ENCODE measurements at regions not wholly inside any gene's neighbourhood (a gene's known extent, or its start where the extent isn't known, plus 50 kb on each side); places are given as distances from the start of the nearest gene placed in this dataset.

- intact Hi-C loops (cut with micrococcal nuclease) (no loop called here), dilution Hi-C loops (cut with MboI; ENCODE audit: extremely low pct_ligation_motif_present, low sequenced_read_pairs) (no loop called here)
- POLR2A ChIA-PET: no interaction called here
- peak; percentile 47 for DNase-seq (ENCODE audit: low read depth, low spot score)
- H3K9ac ChIP-seq (replicated peaks; ENCODE audit: extremely low read depth, insufficient read depth, low read length): no peak overlapping the region
- no peaks in the 10 kb centered on the region for H3K9me1 ChIP-seq (replicated peaks; ENCODE audit: control insufficient read depth, extremely low read depth, insufficient read depth, low read length)
- no peak overlapping the region for H3K4me2 ChIP-seq (ENCODE audit: insufficient read depth, low read length)
- CTCF ChIA-PET: no interaction called here
- peak overlapping the region; percentile 5 for H2AFZ ChIP-seq (ENCODE audit: low read depth, low read length)
- BruUV-seq (replicated peaks): no TSS peak
- H3K36me3 ChIP-seq (ENCODE audit: control insufficient read depth in 2 of 2, extremely low read depth in 1 of 2, insufficient read depth in 2 of 2, low read length in 2 of 2): no peaks in the 10 kb centered on the region
- peak; percentile 79 for FAIRE-seq
- no peaks in the 10 kb centered on the region for H4K20me1 ChIP-seq (replicated peaks; ENCODE audit: control insufficient read depth, extremely low read depth, insufficient read depth, low read length)
- H3K27me3 ChIP-seq (ENCODE audit: control insufficient read depth in 2 of 2, insufficient read depth in 2 of 2, low read length in 2 of 2): no peaks in the 10 kb centered on the region
- H3K27ac ChIP-seq (ENCODE audit: insufficient read depth, low read depth, low read length): no peak overlapping the region
- H3K4me3 ChIP-seq (replicated peaks in 1 of 3; ENCODE audit: insufficient read depth in 1 of 3, low read depth in 1 of 3, low read length in 3 of 3): no peak overlapping the region
- H3K9me3 ChIP-seq (replicated peaks; ENCODE audit: control insufficient read depth, insufficient read depth, low read length): no peaks in the 10 kb centered on the region
- H3K79me2 ChIP-seq (ENCODE audit: control insufficient read depth, insufficient read depth, low read length): no peaks in the 10 kb centered on the region
- peak; percentile 23 for TF ChIP-seq JUN (IDR thresholded peaks at IDR 0.05; ENCODE audit: borderline replicate concordance, insufficient read depth, insufficient read length, low read depth)
- peak; percentile 38 for TF ChIP-seq GATA2 (IDR thresholded peaks at IDR 0.05; ENCODE audit: insufficient read depth, insufficient read length, low read depth, low read length)
- TF ChIP-seq EZH2 (IDR thresholded peaks at IDR 0.05; ENCODE audit: borderline replicate concordance, low read depth, low read length, severe bottlenecking): no peak
- H3K4me1 ChIP-seq (ENCODE audit: control insufficient read depth, extremely low read depth, insufficient read depth, low read length): peaks cover 9% of the 10 kb centered on the region
Observed at GRCh38 chr4:112058433-112058832, 86.8 kb upstream of the FAM241A start.

- Histone ChIP-seq H3K4me3 (replicated peaks in 1 of 3; ENCODE audit: insufficient read depth in 1 of 3, low read depth in 1 of 3, low read length in 3 of 3) (no peak overlapping the region), H3K79me2 (ENCODE audit: control insufficient read depth, insufficient read depth, low read length) (no peaks in the 10 kb centered on the region), H4K20me1 (replicated peaks; ENCODE audit: control insufficient read depth, extremely low read depth, insufficient read depth, low read length) (no peaks in the 10 kb centered on the region), H3K27me3 (ENCODE audit: control insufficient read depth in 2 of 2, insufficient read depth in 2 of 2, low read length in 2 of 2) (no peaks in the 10 kb centered on the region), H3K27ac (ENCODE audit: insufficient read depth, low read depth, low read length) (no peak overlapping the region), H3K4me1 (ENCODE audit: control insufficient read depth, extremely low read depth, insufficient read depth, low read length) (peaks cover 9% of the 10 kb centered on the region), H3K9ac (replicated peaks; ENCODE audit: extremely low read depth, insufficient read depth, low read length) (no peak overlapping the region), H3K4me2 (ENCODE audit: insufficient read depth, low read length) (no peak overlapping the region), H3K36me3 (ENCODE audit: control insufficient read depth in 2 of 2, extremely low read depth in 1 of 2, insufficient read depth in 2 of 2, low read length in 2 of 2) (no peaks in the 10 kb centered on the region), H2AFZ (ENCODE audit: low read depth, low read length) (no peak overlapping the region), H3K9me1 (replicated peaks; ENCODE audit: control insufficient read depth, extremely low read depth, insufficient read depth, low read length) (no peaks in the 10 kb centered on the region), H3K9me3 (replicated peaks; ENCODE audit: control insufficient read depth, insufficient read depth, low read length) (no peaks in the 10 kb centered on the region)
- FAIRE-seq: peak; percentile 74
- no TSS peak for BruUV-seq (replicated peaks)
- ChIA-PET CTCF (interaction anchor here (0.6 to 1.2 kb wide), 40 partner anchors 9 to 1426 kb away, joined by 3 to 25 read pairs (median 4); no protein-coding TSS in a partner anchor), POLR2A (no interaction called here)
- no peak for TF ChIP-seq MAX (IDR thresholded peaks at IDR 0.05; ENCODE audit: insufficient read depth, insufficient read length)
- TF ChIP-seq CTCF (IDR thresholded peaks at IDR 0.05; ENCODE audit: extremely low read depth in 1 of 2, insufficient read depth in 1 of 2, low read depth in 1 of 2, low read length in 2 of 2): peak; percentile 45 to 58
- TF ChIP-seq MYC (IDR thresholded peaks at IDR 0.05; ENCODE audit: low read depth, low read length): no peak
- intact Hi-C loops (cut with micrococcal nuclease): loop anchor here (1.0 to 5.0 kb wide), 3 partner anchors 117 to 462 kb away; no protein-coding TSS in a partner anchor
- peak; percentile 59 for DNase-seq (ENCODE audit: low read depth, low spot score)
- dilution Hi-C loops (cut with MboI; ENCODE audit: extremely low pct_ligation_motif_present, low sequenced_read_pairs): no loop called here
Observed at GRCh38 chr4:112060212-112060611, 85.0 kb upstream of the FAM241A start.

All from endothelial cell of umbilical vein (primary cell).